GM12878 (cell line): ENCODE measurements at regions not wholly inside any gene's neighbourhood (a gene's known extent, or its start where the extent isn't known, plus 50 kb on each side); places are given as distances from the start of the nearest gene placed in this dataset.

Experiments used
- ATAC-seq: fragments of 200-7000 bp; cut with Tn5 transposase; 3 replicates; pipeline ENCODE4 v1.9.1; 2020; ENCODE audit warnings: mild to moderate bottlenecking, moderate library complexity
- BruUV-seq: library from RNA; stranded (reverse); fragments of 400-500 nt; replicated peaks from 2 replicates; lab custom pipeline; 2021; lab: Mats Ljungman, UMichigan
- CTCF ChIA-PET: fragments of 300-600 bp; sonication (Branson Sonifier 250); formaldehyde crosslinking; extraction: SDS; loops from one replicate; lab custom pipeline; 2021; ENCODE audit warnings: inconsistent platforms; lab: Yijun Ruan, JAX
- POLR2A ChIA-PET: fragments of 350-600 bp; formaldehyde crosslinking; extraction: SDS; loops from one replicate; lab custom pipeline; 2021; ENCODE audit warnings: inconsistent platforms; lab: Charles Lee
- RAD21 ChIA-PET: fragments of 300-600 bp; sonication (Branson Sonifier 250); formaldehyde crosslinking; loops from one replicate; lab custom pipeline; 2023; ENCODE audit warnings: antibody characterized with exemption; ENCODE audit not compliant: unreplicated experiment; lab: Charles Lee
- SMC1A ChIA-PET: fragments of 300-600 bp; sonication (Branson Sonifier 250); formaldehyde crosslinking; loops from one replicate; lab custom pipeline; 2023; ENCODE audit not compliant: unreplicated experiment, uncharacterized antibody; lab: Charles Lee
- DNase-seq: peaks from one replicate; pipeline ENCODE4 v3.0.0-alpha.2; 2011; ENCODE audit warnings: low read depth, low spot score
- FAIRE-seq: peaks from 3 replicates; lab custom pipeline; 2011; peaks lifted over from hg19 to GRCh38; lab: Jason Lieb, UNC
- H2AFZ ChIP-seq: 2 replicates; pipeline ENCODE4 v1.6.0; 2011; ENCODE audit warnings: low read depth, low read length, control low read depth; ENCODE audit not compliant: control insufficient read depth
- H3K27ac ChIP-seq: 2 replicates; pipeline ENCODE4 v1.5.1; 2011; ENCODE audit warnings: control low read depth; ENCODE audit not compliant: control insufficient read depth, insufficient read depth
- H3K27me3 ChIP-seq, 2 experiments: replicated peaks in 1 of 2; 2 replicates each; pipeline versions ENCODE4 v1.6.0 to v1.6.1; 2011; ENCODE audit warnings: low read length in 1 of 2; ENCODE audit not compliant: control insufficient read depth in 2 of 2, insufficient read depth in 2 of 2
- H3K36me3 ChIP-seq, 2 experiments: 2 replicates each; pipeline ENCODE4 v1.5.1; 2011; ENCODE audit warnings: low read length in 1 of 2; ENCODE audit not compliant: control insufficient read depth in 2 of 2, insufficient read depth in 2 of 2
- H3K4me1 ChIP-seq: 2 replicates; pipeline ENCODE4 v1.6.1; 2011; ENCODE audit warnings: mild to moderate bottlenecking, low read length, moderate library complexity, mixed read lengths; ENCODE audit not compliant: control insufficient read depth, insufficient read depth
- H3K4me2 ChIP-seq: 2 replicates; pipeline ENCODE4 v1.6.0; 2011; ENCODE audit warnings: control low read depth; ENCODE audit not compliant: control insufficient read depth, insufficient read depth
- H3K4me3 ChIP-seq: fragments of 200-600 bp; sonication (generic); 2 replicates; pipeline ENCODE4 v1.5.1; 2016
- H3K79me2 ChIP-seq: 2 replicates; pipeline ENCODE4 v1.6.0; 2011; ENCODE audit warnings: low read length; ENCODE audit not compliant: control insufficient read depth, insufficient read depth
- H3K9ac ChIP-seq: 2 replicates; pipeline ENCODE4 v1.8.0; 2011; ENCODE audit warnings: low read length, control low read depth, mixed read lengths; ENCODE audit not compliant: control insufficient read depth, insufficient read depth
- H3K9me3 ChIP-seq: replicated peaks from 3 replicates; pipeline ENCODE4 v1.5.1; 2011; ENCODE audit warnings: mild to moderate bottlenecking, low read length; ENCODE audit not compliant: control insufficient read depth, insufficient read depth
- H4K20me1 ChIP-seq: 2 replicates; pipeline ENCODE4 v1.6.0; 2011; ENCODE audit not compliant: control insufficient read depth, insufficient read depth
- BCL11A ChIP-seq: IDR thresholded peaks from 2 replicates; pipeline ENCODE4 v1.6.1; 2011; ENCODE audit warnings: low read depth, low read length
- BCLAF1 ChIP-seq: fragments of 450-650 bp; IDR thresholded peaks from 2 replicates; pipeline ENCODE4 v1.6.1; 2017; ENCODE audit warnings: antibody characterized with exemption, mild to moderate bottlenecking, moderate library complexity
- BMI1 ChIP-seq: fragments of 450-650 bp; IDR thresholded peaks from 2 replicates; pipeline ENCODE4 v1.6.1; 2016; ENCODE audit warnings: mild to moderate bottlenecking, moderate library complexity, borderline replicate concordance
- CREB1 ChIP-seq: IDR thresholded peaks from 2 replicates; pipeline ENCODE4 v1.6.1; 2012; ENCODE audit warnings: low read depth, mild to moderate bottlenecking, inconsistent platforms
- DPF2 ChIP-seq: fragments of 450-650 bp; IDR thresholded peaks from 2 replicates; pipeline ENCODE4 v1.6.1; 2017; ENCODE audit warnings: mild to moderate bottlenecking
- E2F4 ChIP-seq: IDR thresholded peaks from 2 replicates; pipeline ENCODE4 v1.6.1; 2012; ENCODE audit warnings: low read depth, low read length, improper control_type of control experiment
- EGR1 ChIP-seq, 2 experiments: IDR thresholded peaks; 1 replicate in 1 of 2; 2 replicates in 1 of 2; pipeline ENCODE4 v1.6.1; 2011 to 2012; ENCODE audit warnings: low read depth in 2 of 2, low read length in 2 of 2, borderline replicate concordance in 1 of 2, mild to moderate bottlenecking in 1 of 2, moderate library complexity in 1 of 2
- ETV6 ChIP-seq, 2 experiments: fragments of 450-650 bp in 1 of 2; IDR thresholded peaks in 1 of 2; conservative IDR thresholded peaks in 1 of 2; 2 replicates each; pipeline ENCODE4 v1.6.1; 2014; ENCODE audit warnings: antibody characterized with exemption in 1 of 2, borderline replicate concordance in 1 of 2, low read depth in 1 of 2, mild to moderate bottlenecking in 1 of 2, moderate library complexity in 1 of 2
- FOS ChIP-seq: IDR thresholded peaks from 3 replicates; pipeline ENCODE4 v1.6.1; 2011; ENCODE audit warnings: borderline replicate concordance; ENCODE audit not compliant: insufficient read length; ENCODE audit errors: extremely low read depth
- HDAC6 ChIP-seq: fragments of 200-600 bp; sonication (generic); IDR thresholded peaks from one replicate; pipeline ENCODE4 v1.8.0; 2017; ENCODE audit warnings: antibody characterized with exemption; ENCODE audit not compliant: unreplicated experiment
- MLLT1 ChIP-seq: fragments of 450-650 bp; IDR thresholded peaks from 2 replicates; pipeline ENCODE4 v1.6.1; 2016; ENCODE audit warnings: mild to moderate bottlenecking
- NBN ChIP-seq: fragments of 450-650 bp; IDR thresholded peaks from 2 replicates; pipeline ENCODE4 v1.6.1; 2016
- WGBS: methylation state at CpG from one replicate; pipeline ENCODE4 v1.1.6; 2016; ENCODE audit warnings: low lambda C conversion rate; ENCODE audit not compliant: insufficient replicate concordance, insufficient coverage; ENCODE audit errors: missing lambda C conversion rate; 5-methylcytosine and 5-hydroxymethylcytosine counted together
- in situ Hi-C: fragments of 300-500 bp; cut with MboI; formaldehyde crosslinking; loops from 9 replicates; pipeline ENCODE4 v1.14.3; 2018; ENCODE audit warnings: mixed read lengths
- intact Hi-C: fragments of 100-400 bp; cut with micrococcal nuclease; formaldehyde crosslinking; loops from one replicate; pipeline ENCODE4 v1.14.2; 2022; ENCODE audit not compliant: unreplicated experiment
- TF ChIP-seq, protein P1 (sequence below), 3 experiments: IDR thresholded peaks in 2 of 3; conservative IDR thresholded peaks in 1 of 3; 2 replicates each; pipeline ENCODE4 v1.5.1; 2011; ENCODE audit warnings: low read depth in 3 of 3, low read length in 3 of 3, mild to moderate bottlenecking in 3 of 3, control low read depth in 2 of 3, moderate library complexity in 2 of 3, inconsistent platforms in 1 of 3, mixed read lengths in 1 of 3; ENCODE audit not compliant: control insufficient read depth in 2 of 3, insufficient read depth in 1 of 3; ENCODE audit errors: extremely low read depth in 1 of 3
- TF ChIP-seq, protein P2 (sequence below): fragments of 450-650 bp; IDR thresholded peaks from 2 replicates; pipeline ENCODE4 v1.6.1; 2016; ENCODE audit warnings: mild to moderate bottlenecking

DNA sequence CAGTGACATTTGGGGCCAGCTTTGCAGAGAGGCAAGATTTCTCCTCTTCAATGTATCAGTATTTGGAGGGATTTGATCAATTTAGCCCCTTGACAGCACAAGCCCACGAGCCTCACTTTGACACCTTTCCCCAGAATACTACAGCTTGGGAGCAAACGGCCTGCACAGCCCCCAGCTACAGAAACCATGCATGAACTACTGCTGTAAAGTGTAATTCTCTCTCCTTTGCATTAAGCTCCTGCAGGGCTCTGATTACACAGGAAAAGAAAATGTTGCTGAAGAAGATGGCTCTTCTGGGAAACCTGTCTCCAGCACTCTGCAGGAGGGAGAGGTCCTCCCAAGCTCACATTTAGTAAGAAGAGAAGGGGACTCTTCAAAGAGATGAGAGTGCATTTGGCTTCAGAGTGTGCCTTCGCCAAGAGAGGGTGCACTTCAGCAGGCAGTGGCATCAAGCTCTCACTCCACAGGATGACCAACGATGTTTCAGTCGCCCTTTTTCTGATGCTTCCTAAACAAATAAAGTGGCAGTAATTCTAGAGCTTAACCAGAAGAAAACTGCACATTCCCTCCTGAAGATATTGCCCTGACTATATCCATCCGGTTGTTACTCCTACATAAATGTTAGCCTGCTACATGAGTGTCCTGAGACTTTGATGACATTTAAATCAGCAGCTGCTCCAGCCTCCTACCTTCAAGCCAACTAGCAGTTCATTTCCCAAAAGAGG, 272.2 kb downstream of the AUH start:
- Histone ChIP-seq H3K4me1 (no peaks in the 10 kb centered on the region), H3K9ac (no peak overlapping the region), H3K36me3 (no peaks in the 10 kb centered on the region), H3K4me2 (no peak overlapping the region), H2AFZ (no peak overlapping the region), H3K79me2 (no peaks in the 10 kb centered on the region), H3K27me3 (peaks cover 0 to 1% of the 10 kb centered on the region in 2 experiments; a peak in 3 of 4 replicates), H3K4me3 (no peak overlapping the region), H3K27ac (no peak overlapping the region), H4K20me1 (no peaks in the 10 kb centered on the region; the same call in 1 of the 2 replicates), H3K9me3 (no peaks in the 10 kb centered on the region; the same call in 2 of the 3 replicates)
- DNase-seq (no peak), ATAC-seq (peak; percentile 64), FAIRE-seq (peak; percentile 91)
- SMC1A ChIA-PET, result interaction anchor here (0.7 to 3.0 kb wide), 10 partner anchors 56 to 638 kb away, joined by 3 to 17 read pairs (median 3); no protein-coding TSS in a partner anchor
- POLR2A ChIA-PET, result no interaction called here
- in situ Hi-C loops (no loop called here), intact Hi-C loops (loop anchor here (2.0 to 10.0 kb wide), 2 partner anchors 175 to 337 kb away; no protein-coding TSS in a partner anchor)
- CTCF ChIA-PET, result interaction anchor here (0.6 to 2.0 kb wide), 10 partner anchors 61 to 344 kb away, joined by 3 to 25 read pairs (median 4); no protein-coding TSS in a partner anchor
- 13% methylated on average over 6 of the region's 6 CpGs for WGBS
- RAD21 ChIA-PET, result interaction anchor here (0.5 to 2.6 kb wide), 7 partner anchors 9 to 410 kb away, joined by 3 to 21 read pairs (median 3); no protein-coding TSS in a partner anchor
- BruUV-seq, result no TSS peak
- TF ChIP-seq EGR1 (IDR thresholded peaks at IDR 0.05; ENCODE audit: borderline replicate concordance in 1 of 2, low read depth in 2 of 2, low read length in 2 of 2) (no peak), BCLAF1 (no peak), CREB1 (no peak), MLLT1 (no peak), HDAC6 (no peak), BMI1 (no peak), ETV6 (conservative IDR thresholded peaks at IDR 0.05 in 1 of 2, IDR thresholded peaks at IDR 0.05 in 1 of 2; ENCODE audit: borderline replicate concordance in 1 of 2, low read depth in 1 of 2) (no peak), DPF2 (no peak), E2F4 (no peak), NBN (no peak), FOS (no peak), BCL11A (no peak)
- TF ChIP-seq, protein P1, sequence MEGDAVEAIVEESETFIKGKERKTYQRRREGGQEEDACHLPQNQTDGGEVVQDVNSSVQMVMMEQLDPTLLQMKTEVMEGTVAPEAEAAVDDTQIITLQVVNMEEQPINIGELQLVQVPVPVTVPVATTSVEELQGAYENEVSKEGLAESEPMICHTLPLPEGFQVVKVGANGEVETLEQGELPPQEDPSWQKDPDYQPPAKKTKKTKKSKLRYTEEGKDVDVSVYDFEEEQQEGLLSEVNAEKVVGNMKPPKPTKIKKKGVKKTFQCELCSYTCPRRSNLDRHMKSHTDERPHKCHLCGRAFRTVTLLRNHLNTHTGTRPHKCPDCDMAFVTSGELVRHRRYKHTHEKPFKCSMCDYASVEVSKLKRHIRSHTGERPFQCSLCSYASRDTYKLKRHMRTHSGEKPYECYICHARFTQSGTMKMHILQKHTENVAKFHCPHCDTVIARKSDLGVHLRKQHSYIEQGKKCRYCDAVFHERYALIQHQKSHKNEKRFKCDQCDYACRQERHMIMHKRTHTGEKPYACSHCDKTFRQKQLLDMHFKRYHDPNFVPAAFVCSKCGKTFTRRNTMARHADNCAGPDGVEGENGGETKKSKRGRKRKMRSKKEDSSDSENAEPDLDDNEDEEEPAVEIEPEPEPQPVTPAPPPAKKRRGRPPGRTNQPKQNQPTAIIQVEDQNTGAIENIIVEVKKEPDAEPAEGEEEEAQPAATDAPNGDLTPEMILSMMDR (IDR thresholded peaks at IDR 0.05 in 2 of 3, conservative IDR thresholded peaks at IDR 0.05 in 1 of 3; ENCODE audit: control insufficient read depth in 2 of 3, extremely low read depth in 1 of 3, insufficient read depth in 1 of 3, low read depth in 3 of 3, low read length in 3 of 3), result peak; percentile 24 to 54 (median 51); a peak in 4 of 6 replicates
- TF ChIP-seq, protein P2, sequence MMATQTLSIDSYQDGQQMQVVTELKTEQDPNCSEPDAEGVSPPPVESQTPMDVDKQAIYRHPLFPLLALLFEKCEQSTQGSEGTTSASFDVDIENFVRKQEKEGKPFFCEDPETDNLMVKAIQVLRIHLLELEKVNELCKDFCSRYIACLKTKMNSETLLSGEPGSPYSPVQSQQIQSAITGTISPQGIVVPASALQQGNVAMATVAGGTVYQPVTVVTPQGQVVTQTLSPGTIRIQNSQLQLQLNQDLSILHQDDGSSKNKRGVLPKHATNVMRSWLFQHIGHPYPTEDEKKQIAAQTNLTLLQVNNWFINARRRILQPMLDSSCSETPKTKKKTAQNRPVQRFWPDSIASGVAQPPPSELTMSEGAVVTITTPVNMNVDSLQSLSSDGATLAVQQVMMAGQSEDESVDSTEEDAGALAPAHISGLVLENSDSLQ, result no peak
